ENCODE measurements at regions not wholly inside any gene's neighbourhood (a gene's known extent, or its start where the extent isn't known, plus 50 kb on each side); places are given as distances from the start of the nearest gene placed in this dataset.

DNA sequence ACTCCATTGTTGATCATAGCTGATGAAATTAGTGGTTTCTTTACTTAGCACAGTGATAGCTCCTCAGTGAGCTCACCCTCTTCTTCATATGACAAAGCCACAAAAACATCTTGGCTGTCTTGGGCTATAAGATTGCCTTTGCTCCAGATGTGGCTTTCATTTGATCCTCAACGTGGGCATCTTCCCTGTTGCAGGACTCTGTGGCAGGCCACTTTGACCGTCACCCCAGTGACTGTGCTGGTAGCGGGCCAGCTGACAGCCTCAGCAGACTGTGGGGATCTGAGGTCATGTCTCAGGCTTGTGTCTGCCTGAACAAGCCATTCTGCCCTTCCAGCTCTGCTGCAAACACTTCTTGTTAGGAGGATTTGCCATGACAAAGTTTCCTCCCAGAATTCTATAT, 422.2 kb downstream of the NR2F1-AS1 start:
- Histone ChIP-seq H4K20me1 (ENCODE audit: control insufficient read depth, insufficient read depth) (no peaks in the 10 kb centered on the region), H3K36me3 (ENCODE audit: control insufficient read depth in 2 of 2, insufficient read depth in 2 of 2, low read length in 1 of 2) (no peaks in the 10 kb centered on the region), H3K79me2 (ENCODE audit: control insufficient read depth, insufficient read depth, low read length) (no peaks in the 10 kb centered on the region), H3K4me1 (ENCODE audit: control insufficient read depth, insufficient read depth, low read length) (no peaks in the 10 kb centered on the region), H3K9me3 (replicated peaks; ENCODE audit: control insufficient read depth, insufficient read depth, low read length) (no peaks in the 10 kb centered on the region), H3K4me2 (ENCODE audit: control insufficient read depth, insufficient read depth) (no peak overlapping the region), H3K27ac (ENCODE audit: control insufficient read depth, insufficient read depth) (no peak overlapping the region), H3K4me3 (no peak overlapping the region), H3K27me3 (replicated peaks in 1 of 2; ENCODE audit: control insufficient read depth in 2 of 2, insufficient read depth in 2 of 2, low read length in 1 of 2) (no peaks in the 10 kb centered on the region), H2AFZ (ENCODE audit: control insufficient read depth, low read depth, low read length) (no peak overlapping the region), H3K9ac (ENCODE audit: control insufficient read depth, insufficient read depth, low read length) (no peak overlapping the region)
- SMC1A ChIA-PET (ENCODE audit: uncharacterized antibody, unreplicated experiment): interaction anchor here (0.6 kb wide), 1 partner anchor 105 kb away, joined by 3 read pairs; no protein-coding TSS in a partner anchor
- in situ Hi-C loops (cut with MboI): no loop called here
- no TSS peak for BruUV-seq (replicated peaks)
- TF ChIP-seq CREB1 (IDR thresholded peaks at IDR 0.05; ENCODE audit: low read depth) (no peak), TARDBP (IDR thresholded peaks at IDR 0.05; ENCODE audit: borderline replicate concordance) (no peak), NBN (IDR thresholded peaks at IDR 0.05) (no peak), NFXL1 (IDR thresholded peaks at IDR 0.05; ENCODE audit: borderline replicate concordance) (no peak), MXI1 (IDR thresholded peaks at IDR 0.05; ENCODE audit: low read depth, low read length) (no peak), NRF1 (conservative IDR thresholded peaks at IDR 0.05; ENCODE audit: low read depth, low read length) (no peak), ZNF274 (IDR thresholded peaks at IDR 0.05; ENCODE audit: insufficient read depth, insufficient read length) (no peak), TCF3 (IDR thresholded peaks at IDR 0.05; ENCODE audit: borderline replicate concordance, insufficient read depth, low read depth, low read length) (no peak), GATAD2B (conservative IDR thresholded peaks at IDR 0.05; ENCODE audit: low read depth) (no peak), TCF12 (IDR thresholded peaks at IDR 0.05; ENCODE audit: low read depth, low read length) (no peak), NFIC (IDR thresholded peaks at IDR 0.05; ENCODE audit: low read depth, low read length) (no peak), NFYB (IDR thresholded peaks at IDR 0.05; ENCODE audit: insufficient read depth, low read depth, low read length) (no peak), KAT2A (conservative IDR thresholded peaks at IDR 0.05; ENCODE audit: control insufficient read depth, low read depth, low read length) (no peak)
- TF ChIP-seq, protein P1, sequence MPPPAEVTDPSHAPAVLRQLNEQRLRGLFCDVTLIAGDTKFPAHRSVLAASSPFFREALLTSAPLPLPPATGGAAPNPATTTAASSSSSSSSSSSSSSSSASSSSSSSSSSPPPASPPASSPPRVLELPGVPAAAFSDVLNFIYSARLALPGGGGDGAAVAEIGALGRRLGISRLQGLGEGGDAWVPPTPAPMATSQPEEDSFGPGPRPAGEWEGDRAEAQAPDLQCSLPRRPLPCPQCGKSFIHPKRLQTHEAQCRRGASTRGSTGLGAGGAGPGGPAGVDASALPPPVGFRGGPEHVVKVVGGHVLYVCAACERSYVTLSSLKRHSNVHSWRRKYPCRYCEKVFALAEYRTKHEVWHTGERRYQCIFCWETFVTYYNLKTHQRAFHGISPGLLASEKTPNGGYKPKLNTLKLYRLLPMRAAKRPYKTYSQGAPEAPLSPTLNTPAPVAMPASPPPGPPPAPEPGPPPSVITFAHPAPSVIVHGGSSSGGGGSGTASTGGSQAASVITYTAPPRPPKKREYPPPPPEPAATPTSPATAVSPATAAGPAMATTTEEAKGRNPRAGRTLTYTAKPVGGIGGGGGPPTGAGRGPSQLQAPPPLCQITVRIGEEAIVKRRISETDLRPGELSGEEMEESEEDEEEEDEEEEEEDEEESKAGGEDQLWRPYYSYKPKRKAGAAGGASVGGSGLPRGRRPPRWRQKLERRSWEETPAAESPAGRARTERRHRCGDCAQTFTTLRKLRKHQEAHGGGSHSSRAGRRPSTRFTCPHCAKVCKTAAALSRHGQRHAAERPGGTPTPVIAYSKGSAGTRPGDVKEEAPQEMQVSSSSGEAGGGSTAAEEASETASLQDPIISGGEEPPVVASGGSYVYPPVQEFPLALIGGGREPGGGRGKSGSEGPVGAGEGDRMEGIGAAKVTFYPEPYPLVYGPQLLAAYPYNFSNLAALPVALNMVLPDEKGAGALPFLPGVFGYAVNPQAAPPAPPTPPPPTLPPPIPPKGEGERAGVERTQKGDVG (CRISPR knock-in tag; IDR thresholded peaks at IDR 0.05): no peak
- TF ChIP-seq, protein P2, sequence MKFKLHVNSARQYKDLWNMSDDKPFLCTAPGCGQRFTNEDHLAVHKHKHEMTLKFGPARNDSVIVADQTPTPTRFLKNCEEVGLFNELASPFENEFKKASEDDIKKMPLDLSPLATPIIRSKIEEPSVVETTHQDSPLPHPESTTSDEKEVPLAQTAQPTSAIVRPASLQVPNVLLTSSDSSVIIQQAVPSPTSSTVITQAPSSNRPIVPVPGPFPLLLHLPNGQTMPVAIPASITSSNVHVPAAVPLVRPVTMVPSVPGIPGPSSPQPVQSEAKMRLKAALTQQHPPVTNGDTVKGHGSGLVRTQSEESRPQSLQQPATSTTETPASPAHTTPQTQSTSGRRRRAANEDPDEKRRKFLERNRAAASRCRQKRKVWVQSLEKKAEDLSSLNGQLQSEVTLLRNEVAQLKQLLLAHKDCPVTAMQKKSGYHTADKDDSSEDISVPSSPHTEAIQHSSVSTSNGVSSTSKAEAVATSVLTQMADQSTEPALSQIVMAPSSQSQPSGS (IDR thresholded peaks at IDR 0.05; ENCODE audit: low read length): no peak
- TF ChIP-seq, protein P3, sequence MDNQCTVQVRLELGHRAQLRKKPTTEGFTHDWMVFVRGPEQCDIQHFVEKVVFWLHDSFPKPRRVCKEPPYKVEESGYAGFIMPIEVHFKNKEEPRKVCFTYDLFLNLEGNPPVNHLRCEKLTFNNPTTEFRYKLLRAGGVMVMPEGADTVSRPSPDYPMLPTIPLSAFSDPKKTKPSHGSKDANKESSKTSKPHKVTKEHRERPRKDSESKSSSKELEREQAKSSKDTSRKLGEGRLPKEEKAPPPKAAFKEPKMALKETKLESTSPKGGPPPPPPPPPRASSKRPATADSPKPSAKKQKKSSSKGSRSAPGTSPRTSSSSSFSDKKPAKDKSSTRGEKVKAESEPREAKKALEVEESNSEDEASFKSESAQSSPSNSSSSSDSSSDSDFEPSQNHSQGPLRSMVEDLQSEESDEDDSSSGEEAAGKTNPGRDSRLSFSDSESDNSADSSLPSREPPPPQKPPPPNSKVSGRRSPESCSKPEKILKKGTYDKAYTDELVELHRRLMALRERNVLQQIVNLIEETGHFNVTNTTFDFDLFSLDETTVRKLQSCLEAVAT (IDR thresholded peaks at IDR 0.05): no peak
- TF ChIP-seq, protein P4, sequence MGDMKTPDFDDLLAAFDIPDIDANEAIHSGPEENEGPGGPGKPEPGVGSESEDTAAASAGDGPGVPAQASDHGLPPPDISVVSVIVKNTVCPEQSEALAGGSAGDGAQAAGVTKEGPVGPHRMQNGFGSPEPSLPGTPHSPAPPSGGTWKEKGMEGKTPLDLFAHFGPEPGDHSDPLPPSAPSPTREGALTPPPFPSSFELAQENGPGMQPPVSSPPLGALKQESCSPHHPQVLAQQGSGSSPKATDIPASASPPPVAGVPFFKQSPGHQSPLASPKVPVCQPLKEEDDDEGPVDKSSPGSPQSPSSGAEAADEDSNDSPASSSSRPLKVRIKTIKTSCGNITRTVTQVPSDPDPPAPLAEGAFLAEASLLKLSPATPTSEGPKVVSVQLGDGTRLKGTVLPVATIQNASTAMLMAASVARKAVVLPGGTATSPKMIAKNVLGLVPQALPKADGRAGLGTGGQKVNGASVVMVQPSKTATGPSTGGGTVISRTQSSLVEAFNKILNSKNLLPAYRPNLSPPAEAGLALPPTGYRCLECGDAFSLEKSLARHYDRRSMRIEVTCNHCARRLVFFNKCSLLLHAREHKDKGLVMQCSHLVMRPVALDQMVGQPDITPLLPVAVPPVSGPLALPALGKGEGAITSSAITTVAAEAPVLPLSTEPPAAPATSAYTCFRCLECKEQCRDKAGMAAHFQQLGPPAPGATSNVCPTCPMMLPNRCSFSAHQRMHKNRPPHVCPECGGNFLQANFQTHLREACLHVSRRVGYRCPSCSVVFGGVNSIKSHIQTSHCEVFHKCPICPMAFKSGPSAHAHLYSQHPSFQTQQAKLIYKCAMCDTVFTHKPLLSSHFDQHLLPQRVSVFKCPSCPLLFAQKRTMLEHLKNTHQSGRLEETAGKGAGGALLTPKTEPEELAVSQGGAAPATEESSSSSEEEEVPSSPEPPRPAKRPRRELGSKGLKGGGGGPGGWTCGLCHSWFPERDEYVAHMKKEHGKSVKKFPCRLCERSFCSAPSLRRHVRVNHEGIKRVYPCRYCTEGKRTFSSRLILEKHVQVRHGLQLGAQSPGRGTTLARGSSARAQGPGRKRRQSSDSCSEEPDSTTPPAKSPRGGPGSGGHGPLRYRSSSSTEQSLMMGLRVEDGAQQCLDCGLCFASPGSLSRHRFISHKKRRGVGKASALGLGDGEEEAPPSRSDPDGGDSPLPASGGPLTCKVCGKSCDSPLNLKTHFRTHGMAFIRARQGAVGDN (IDR thresholded peaks at IDR 0.05): no peak
- FAIRE-seq (no peak), DNase-seq (ENCODE audit: low read depth, low spot score) (no peak), ATAC-seq (no peak)
- intact Hi-C loops (cut with micrococcal nuclease; ENCODE audit: unreplicated experiment): no loop called here
- RAD21 ChIA-PET (ENCODE audit: unreplicated experiment): no interaction called here
- CTCF ChIA-PET: no interaction called here
- POLR2A ChIA-PET: no interaction called here
- WGBS (ENCODE audit: insufficient coverage, insufficient replicate concordance, low lambda C conversion rate, missing lambda C conversion rate): 0% methylated on average over 3 of the region's 3 CpGs

All from GM12878 (cell line).